Hepatocyte (in vitro differentiated cells): ENCODE measurements at regions not wholly inside any gene's neighbourhood (a gene's known extent, or its start where the extent isn't known, plus 50 kb on each side); places are given as distances from the start of the nearest gene placed in this dataset.

Experiments used
- DNase-seq: peaks from one replicate; pipeline ENCODE4 v3.0.0-alpha.2; 2016; ENCODE audit warnings: low spot score
- H2AFZ ChIP-seq: fragments of 200-600 bp; sonication (generic); 2 replicates; pipeline ENCODE4 v1.6.0; 2016; ENCODE audit warnings: antibody characterized with exemption, mild to moderate bottlenecking
- H3K27ac ChIP-seq: fragments of 200-600 bp; sonication (generic); 2 replicates; pipeline ENCODE4 v1.5.1; 2016; ENCODE audit warnings: mild to moderate bottlenecking
- H3K27me3 ChIP-seq: fragments of 200-600 bp; sonication (generic); 2 replicates; pipeline ENCODE4 v1.6.1; 2016
- H3K36me3 ChIP-seq: fragments of 200-600 bp; sonication (generic); replicated peaks from 2 replicates; pipeline ENCODE4 v1.5.1; 2016; ENCODE audit warnings: low read depth; ENCODE audit not compliant: insufficient read depth
- H3K4me1 ChIP-seq: fragments of 200-600 bp; sonication (generic); 2 replicates; pipeline ENCODE4 v1.5.1; 2016; ENCODE audit warnings: mild to moderate bottlenecking, moderate library complexity; ENCODE audit not compliant: insufficient read depth
- H3K4me2 ChIP-seq: fragments of 200-600 bp; sonication (generic); 2 replicates; pipeline ENCODE4 v1.6.0; 2016
- H3K4me3 ChIP-seq: fragments of 200-600 bp; sonication (generic); 2 replicates; pipeline ENCODE4 v1.5.1; 2016; ENCODE audit warnings: mild to moderate bottlenecking
- H3K79me2 ChIP-seq: fragments of 200-600 bp; sonication (generic); 2 replicates; pipeline ENCODE4 v1.6.0; 2017; ENCODE audit warnings: mild to moderate bottlenecking
- H3K9me2 ChIP-seq: fragments of 200-600 bp; sonication (generic); replicated peaks from 2 replicates; pipeline ENCODE4 v1.6.0; 2017; ENCODE audit warnings: mild to moderate bottlenecking; ENCODE audit not compliant: insufficient read depth
- H3K9me3 ChIP-seq: fragments of 200-600 bp; sonication (generic); 2 replicates; pipeline ENCODE4 v1.5.1; 2016; ENCODE audit warnings: low read depth, mild to moderate bottlenecking
- H4K20me1 ChIP-seq: fragments of 200-600 bp; sonication (generic); 2 replicates; pipeline ENCODE4 v1.6.0; 2016; ENCODE audit warnings: mild to moderate bottlenecking; ENCODE audit not compliant: insufficient read depth, poor library complexity, severe bottlenecking
- CTCF ChIP-seq: fragments of 200-600 bp; sonication (generic); IDR thresholded peaks from 2 replicates; pipeline ENCODE4 v1.5.1; 2016; ENCODE audit warnings: antibody characterized with exemption, mild to moderate bottlenecking; ENCODE audit not compliant: poor library complexity
- EZH2 ChIP-seq: fragments of 200-600 bp; sonication (generic); IDR thresholded peaks from 2 replicates; pipeline ENCODE4 v1.6.1; 2016; ENCODE audit warnings: antibody characterized with exemption, mild to moderate bottlenecking, borderline replicate concordance
- EZH2phosphoT487 ChIP-seq: fragments of 200-600 bp; sonication (generic); IDR thresholded peaks from one replicate; pipeline ENCODE4 v1.6.1; 2018; ENCODE audit warnings: antibody characterized with exemption, mild to moderate bottlenecking, low read depth, moderate library complexity; ENCODE audit not compliant: unreplicated experiment, severe bottlenecking
- WGBS: methylation state at CpG from one replicate; pipeline ENCODE4 v1.1.6; 2016; ENCODE audit warnings: low lambda C conversion rate; ENCODE audit errors: missing lambda C conversion rate; 5-methylcytosine and 5-hydroxymethylcytosine counted together

- no peaks in the 10 kb centered on the region for H3K9me2 ChIP-seq
- no peak overlapping the region for H2AFZ ChIP-seq
- no peak overlapping the region for H3K4me2 ChIP-seq
- no peaks in the 10 kb centered on the region for H3K36me3 ChIP-seq
- 85% methylated on average over 1 of the region's 1 CpG for WGBS
- H3K27me3 ChIP-seq: no peaks in the 10 kb centered on the region
- H3K9me3 ChIP-seq: no peaks in the 10 kb centered on the region
- TF ChIP-seq CTCF (no peak), EZH2phosphoT487 (no peak), EZH2 (no peak)
- H3K4me1 ChIP-seq: no peaks in the 10 kb centered on the region
- H3K4me3 ChIP-seq: no peak overlapping the region
- DNase-seq: no peak
- H3K79me2 ChIP-seq: no peaks in the 10 kb centered on the region
- H4K20me1 ChIP-seq: no peaks in the 10 kb centered on the region
- no peak overlapping the region for H3K27ac ChIP-seq
Observed at GRCh38 chr4:188228279-188228678, 89.0 kb downstream of the TRIML1 start.

GRCh38 chr4:188232428-188232827 is 93.2 kb downstream of the TRIML1 start:
- H3K4me3 ChIP-seq: no peak overlapping the region
- H3K9me2 ChIP-seq: no peaks in the 10 kb centered on the region
- no peak overlapping the region for H3K27ac ChIP-seq

GRCh38 chr4:188242041-188242440 is 102.8 kb downstream of the TRIML1 start:
- no peak overlapping the region for H3K4me3 ChIP-seq
- no peaks in the 10 kb centered on the region for H4K20me1 ChIP-seq
- TF ChIP-seq CTCF: no peak
- TF ChIP-seq EZH2: no peak
- no peak for TF ChIP-seq EZH2phosphoT487
- no peaks in the 10 kb centered on the region for H3K79me2 ChIP-seq
- no peaks in the 10 kb centered on the region for H3K4me1 ChIP-seq
- no peaks in the 10 kb centered on the region for H3K9me3 ChIP-seq
- no peaks in the 10 kb centered on the region for H3K9me2 ChIP-seq
- WGBS: 44% methylated on average over 2 of the region's 2 CpGs
- no peaks in the 10 kb centered on the region for H3K27me3 ChIP-seq
- H3K4me2 ChIP-seq: no peak overlapping the region
- H3K36me3 ChIP-seq: no peaks in the 10 kb centered on the region
- no peak overlapping the region for H3K27ac ChIP-seq
- H2AFZ ChIP-seq: no peak overlapping the region
- DNase-seq: no peak

More at GRCh38 chr4:188232428-188232827, 93.2 kb downstream of the TRIML1 start:
- Histone ChIP-seq H3K9me3 (no peaks in the 10 kb centered on the region), H3K4me1 (no peaks in the 10 kb centered on the region), H3K79me2 (no peaks in the 10 kb centered on the region), H3K36me3 (no peaks in the 10 kb centered on the region), H3K27me3 (no peaks in the 10 kb centered on the region), H4K20me1 (no peaks in the 10 kb centered on the region), H3K4me2 (no peak overlapping the region), H2AFZ (no peak overlapping the region)
- WGBS: 83% methylated on average over 6 of the region's 6 CpGs
- TF ChIP-seq CTCF (no peak), EZH2phosphoT487 (no peak), EZH2 (no peak)
- DNase-seq: no peak

- no peaks in the 10 kb centered on the region for H3K79me2 ChIP-seq
- H2AFZ ChIP-seq: no peak overlapping the region
- no peaks in the 10 kb centered on the region for H3K9me3 ChIP-seq
- TF ChIP-seq EZH2phosphoT487: no peak
- TF ChIP-seq CTCF: no peak
- TF ChIP-seq EZH2: no peak
- no peak overlapping the region for H3K4me2 ChIP-seq
- no peaks in the 10 kb centered on the region for H3K27me3 ChIP-seq
- H3K9me2 ChIP-seq: no peaks in the 10 kb centered on the region
- no peaks in the 10 kb centered on the region for H4K20me1 ChIP-seq
- no peak for DNase-seq
- no peaks in the 10 kb centered on the region for H3K4me1 ChIP-seq
- WGBS: 71% methylated on average over 6 of the region's 6 CpGs
- H3K4me3 ChIP-seq: no peak overlapping the region
- H3K27ac ChIP-seq: no peak overlapping the region
- no peaks in the 10 kb centered on the region for H3K36me3 ChIP-seq
Observed at GRCh38 chr4:188245651-188246050, 106.4 kb downstream of the TRIML1 start.
